Ammon's horn (tissue), 1 donor: ENCODE measurements at regions not wholly inside any gene's neighbourhood (a gene's known extent, or its start where the extent isn't known, plus 50 kb on each side); places are given as distances from the start of the nearest gene placed in this dataset.
"Not testable (repeated sequence)": the region's sequence is repeated elsewhere in the genome, so short reads cannot be mapped to it uniquely, and the experiment has no call there.

ENCODE experiments used
- DNase-seq: peaks from one replicate; pipeline ENCODE4 v3.0.0-alpha.2; 2016; ENCODE audit warnings: low spot score

GRCh38 chr11:25615069-25615468 is 716.9 kb upstream of the ANO3 start:
- no peak for DNase-seq

GRCh38 chr11:25615841-25616240 is 716.1 kb upstream of the ANO3 start:
- no peak for DNase-seq

GRCh38 chr11:25625094-25625493 is 706.8 kb upstream of the ANO3 start:
- no peak for DNase-seq

GRCh38 chr11:25628030-25628429 is 703.9 kb upstream of the ANO3 start:
- DNase-seq = no peak

- DNase-seq = no peak
Measured at GRCh38 chr11:25633230-25633629, 698.7 kb upstream of the ANO3 start.

GRCh38 chr11:25649220-25649619 is 682.7 kb upstream of the ANO3 start:
- DNase-seq = not testable (repeated sequence)

GRCh38 chr11:25650319-25650718 is 681.6 kb upstream of the ANO3 start:
- DNase-seq = no peak

- DNase-seq = no peak
Measured at GRCh38 chr11:25655636-25656035, 676.3 kb upstream of the ANO3 start.

GRCh38 chr11:25658916-25659315 is 673.0 kb upstream of the ANO3 start:
- DNase-seq = no peak

- no peak for DNase-seq
Measured at GRCh38 chr11:25659706-25660105, 672.2 kb upstream of the ANO3 start.

- DNase-seq = no peak
Measured at GRCh38 chr11:25667871-25668270, 664.1 kb upstream of the ANO3 start.

- DNase-seq = no peak
Measured at GRCh38 chr11:25691959-25692358, 640.0 kb upstream of the ANO3 start.

GRCh38 chr11:25702417-25702816 is 629.5 kb upstream of the ANO3 start:
- DNase-seq = no peak

GRCh38 chr11:25710975-25711374 is 621.0 kb upstream of the ANO3 start:
- DNase-seq = no peak

- DNase-seq = no peak
Measured at GRCh38 chr11:25727944-25728343, 604.0 kb upstream of the ANO3 start.

- DNase-seq = no peak
Measured at GRCh38 chr11:25730230-25730629, 601.7 kb upstream of the ANO3 start.

GRCh38 chr11:25733777-25734176 is 598.2 kb upstream of the ANO3 start:
- no peak for DNase-seq

GRCh38 chr11:25734591-25735211 is 597.2 kb upstream of the ANO3 start:
- no peak for DNase-seq

- no peak for DNase-seq
Measured at GRCh38 chr11:25737071-25737675, 594.8 kb upstream of the ANO3 start.

GRCh38 chr11:25741886-25742285 is 590.0 kb upstream of the ANO3 start:
- DNase-seq = no peak

- DNase-seq = no peak
Measured at GRCh38 chr11:25742800-25743199, 589.1 kb upstream of the ANO3 start.

GRCh38 chr11:25755381-25755780 is 576.5 kb upstream of the ANO3 start:
- no peak for DNase-seq

GRCh38 chr11:25755918-25756584 is 575.9 kb upstream of the ANO3 start:
- DNase-seq = no peak
